Tibial nerve (tissue), 4 donors: ENCODE measurements at regions not wholly inside any gene's neighbourhood (a gene's known extent, or its start where the extent isn't known, plus 50 kb on each side); places are given as distances from the start of the nearest gene placed in this dataset.

Experiments
- CTCF ChIP-seq, 5 experiments: fragments of 200-600 bp in 3 of 5; fragments of 450-650 bp in 2 of 5; sonication (generic) in 3 of 5; IDR thresholded peaks; one replicate each; pipeline ENCODE4 v1.5.1; 2016 to 2019; ENCODE audit warnings: antibody characterized with exemption in 5 of 5, mild to moderate bottlenecking in 3 of 5, moderate library complexity in 2 of 5
- EP300 ChIP-seq, 2 donors: sonication (generic); formaldehyde crosslinking; IDR thresholded peaks; one replicate each; pipeline ENCODE4 v1.6.1; 2017; ENCODE audit warnings: antibody characterized with exemption in 2 of 2, mild to moderate bottlenecking in 1 of 2
- POLR2A ChIP-seq, 2 donors: fragments of 450-650 bp; IDR thresholded peaks; one replicate each; pipeline ENCODE4 v1.6.1; 2017; ENCODE audit warnings: antibody characterized with exemption in 2 of 2, mild to moderate bottlenecking in 2 of 2, moderate library complexity in 2 of 2

- TF ChIP-seq POLR2A (IDR thresholded peaks at IDR 0.05) (no peak), CTCF (IDR thresholded peaks at IDR 0.05) (no peak), EP300 (IDR thresholded peaks at IDR 0.05) (no peak)
Measured at GRCh38 chr6:67475700-67476099, 1159.4 kb upstream of the ADGRB3 start.
